GM21717 (cell line): ENCODE measurements at regions not wholly inside any gene's neighbourhood (a gene's known extent, or its start where the extent isn't known, plus 50 kb on each side); places are given as distances from the start of the nearest gene placed in this dataset.
"Not testable (repeated sequence)": the region's sequence is repeated elsewhere in the genome, so short reads cannot be mapped to it uniquely, and the experiment has no call there.

Source experiments
- ATAC-seq: cut with Tn5 transposase; IDR thresholded peaks from one replicate; pipeline ENCODE4 v1.9.1; 2021; ENCODE audit warnings: mild to moderate bottlenecking, moderate library complexity; ENCODE audit not compliant: unreplicated experiment

- ATAC-seq, result not testable (repeated sequence)
These were observed 58.7 kb upstream of the ETV3 start for GRCh38 chr1:157196670-157197456.

GRCh38 chr1:157196245-157196543 lies 58.0 kb upstream of the ETV3 start:
- ATAC-seq, result no peak

- no peak for ATAC-seq
These were observed 57.5 kb upstream of the ETV3 start for GRCh38 chr1:157195521-157196244.

- no peak for ATAC-seq
These were observed 56.7 kb upstream of the ETV3 start for GRCh38 chr1:157194731-157195520.

GRCh38 chr1:157193702-157194391 lies 55.7 kb upstream of the ETV3 start:
- no peak for ATAC-seq

- ATAC-seq, result no peak
These were observed 55.0 kb upstream of the ETV3 start for GRCh38 chr1:157193219-157193618.

GRCh38 chr1:157189986-157190982 lies 52.1 kb upstream of the ETV3 start:
- ATAC-seq, result no peak

GRCh38 chr1:157189096-157189495 lies 50.9 kb upstream of the ETV3 start:
- ATAC-seq, result no peak
